Nephron (organoid): ENCODE measurements at regions not wholly inside any gene's neighbourhood (a gene's known extent, or its start where the extent isn't known, plus 50 kb on each side); places are given as distances from the start of the nearest gene placed in this dataset.

ENCODE experiments used
- H3K27ac Mint-ChIP-seq, 3 experiments: 2 replicates each; pipeline ENCODE4 v1.8.0; 2020; ENCODE audit warnings: mixed read lengths in 3 of 3, mild to moderate bottlenecking in 2 of 3, moderate library complexity in 1 of 3
- H3K27me3 Mint-ChIP-seq: 2 replicates; pipeline ENCODE4 v1.8.0; 2021; ENCODE audit warnings: low read depth, mild to moderate bottlenecking, moderate library complexity, mixed read lengths
- H3K36me3 Mint-ChIP-seq: 2 replicates; pipeline ENCODE4 v1.8.0; 2020; ENCODE audit warnings: low read depth, mixed read lengths
- H3K4me1 Mint-ChIP-seq: 2 replicates; pipeline ENCODE4 v1.8.0; 2020; ENCODE audit warnings: mixed read lengths
- H3K4me3 Mint-ChIP-seq, 3 experiments: 2 replicates each; pipeline ENCODE4 v1.8.0; 2020; ENCODE audit warnings: mild to moderate bottlenecking in 3 of 3, mixed read lengths in 3 of 3, moderate library complexity in 2 of 3
- H3K9me3 Mint-ChIP-seq: 2 replicates; pipeline ENCODE4 v1.8.0; 2020; ENCODE audit warnings: mixed read lengths
- CTCF ChIP-seq, 3 experiments: fragments of 200-600 bp; sonication (generic); IDR thresholded peaks; one replicate each; pipeline ENCODE4 v1.5.0; 2021; ENCODE audit warnings: antibody characterized with exemption in 3 of 3; ENCODE audit not compliant: unreplicated experiment in 3 of 3

GRCh38 chr2:208545403-208546042 is 138.9 kb downstream of the PTH2R start:
- H3K27ac Mint-ChIP-seq = peak overlapping the region; percentile 11 to 83 (median 55)
- H3K4me1 Mint-ChIP-seq = peaks cover 38% of the 10 kb centered on the region
- no peak for TF ChIP-seq CTCF (IDR thresholded peaks at IDR 0.05; ENCODE audit: unreplicated experiment in 3 of 3)
- no peaks in the 10 kb centered on the region for H3K36me3 Mint-ChIP-seq
- no peaks in the 10 kb centered on the region for H3K9me3 Mint-ChIP-seq
- H3K4me3 Mint-ChIP-seq = peak overlapping the region; percentile 50 to 76 (median 73)
- H3K27me3 Mint-ChIP-seq = no peaks in the 10 kb centered on the region

GRCh38 chr2:208546107-208546506 is 139.5 kb downstream of the PTH2R start:
- no peaks in the 10 kb centered on the region for H3K27me3 Mint-ChIP-seq
- no peaks in the 10 kb centered on the region for H3K36me3 Mint-ChIP-seq
- peak overlapping the region in 2 of 3 experiments; percentile 25 to 83 for H3K27ac Mint-ChIP-seq
- H3K4me1 Mint-ChIP-seq = peaks cover 38% of the 10 kb centered on the region
- no peaks in the 10 kb centered on the region for H3K9me3 Mint-ChIP-seq
- no peak for TF ChIP-seq CTCF (IDR thresholded peaks at IDR 0.05; ENCODE audit: unreplicated experiment in 3 of 3)
- H3K4me3 Mint-ChIP-seq = peak overlapping the region in 2 of 3 experiments; percentile 21 to 35

- Mint-ChIP-seq H3K9me3 (peaks cover 7% of the 10 kb centered on the region), H3K4me1 (peaks cover 31% of the 10 kb centered on the region), H3K36me3 (no peaks in the 10 kb centered on the region), H3K27me3 (no peaks in the 10 kb centered on the region), H3K4me3 (peak overlapping the region in 1 of 3 experiments; percentile 16), H3K27ac (peak overlapping the region in 2 of 3 experiments; percentile 32 to 77)
- TF ChIP-seq CTCF (IDR thresholded peaks at IDR 0.05; ENCODE audit: unreplicated experiment in 3 of 3) = no peak
Measured at GRCh38 chr2:208546860-208547650, 140.5 kb downstream of the PTH2R start.

GRCh38 chr2:208548700-208549099 is 142.1 kb downstream of the PTH2R start:
- H3K4me3 Mint-ChIP-seq = no peak overlapping the region
- H3K9me3 Mint-ChIP-seq = peaks cover 10% of the 10 kb centered on the region
- no peaks in the 10 kb centered on the region for H3K36me3 Mint-ChIP-seq
- peaks cover 22% of the 10 kb centered on the region for H3K4me1 Mint-ChIP-seq
- no peak for TF ChIP-seq CTCF (IDR thresholded peaks at IDR 0.05; ENCODE audit: unreplicated experiment in 3 of 3)
- peak overlapping the region in 1 of 3 experiments; percentile 36 for H3K27ac Mint-ChIP-seq
- H3K27me3 Mint-ChIP-seq = no peaks in the 10 kb centered on the region

- peaks cover 18% of the 10 kb centered on the region for H3K4me1 Mint-ChIP-seq
- no peak overlapping the region for H3K27ac Mint-ChIP-seq
- peaks cover 10% of the 10 kb centered on the region for H3K9me3 Mint-ChIP-seq
- no peaks in the 10 kb centered on the region for H3K27me3 Mint-ChIP-seq
- no peaks in the 10 kb centered on the region for H3K36me3 Mint-ChIP-seq
- TF ChIP-seq CTCF (IDR thresholded peaks at IDR 0.05; ENCODE audit: unreplicated experiment in 3 of 3) = no peak
- H3K4me3 Mint-ChIP-seq = no peak overlapping the region
Measured at GRCh38 chr2:208549546-208550158, 143.1 kb downstream of the PTH2R start.
